HCT116 (cell line): ENCODE measurements at regions not wholly inside any gene's neighbourhood (a gene's known extent, or its start where the extent isn't known, plus 50 kb on each side); places are given as distances from the start of the nearest gene placed in this dataset.

ENCODE experiments used
- ATAC-seq: fragments of 200-7000 bp; cut with Tn5 transposase; 2 replicates; pipeline ENCODE4 v1.9.1; 2020; ENCODE audit warnings: mild to moderate bottlenecking, moderate library complexity
- BruUV-seq: library from RNA; stranded (reverse); fragments of 400-500 nt; replicated peaks from 2 replicates; lab custom pipeline; 2021; lab: Mats Ljungman, UMichigan
- CTCF ChIA-PET: fragments of 300-600 bp; sonication (Branson Sonifier 250); formaldehyde crosslinking; loops from one replicate; lab custom pipeline; 2021; ENCODE audit warnings: antibody characterized with exemption; lab: Charles Lee
- POLR2A ChIA-PET: fragments of 300-600, 350-600 bp; sonication (Branson Sonifier 250); formaldehyde crosslinking; loops from one replicate; lab custom pipeline; 2021; ENCODE audit warnings: antibody characterized with exemption; lab: Charles Lee
- RAD21 ChIA-PET, 2 experiments: fragments of 300-600 bp; sonication (Branson Sonifier 250); formaldehyde crosslinking; loops; one replicate each; lab custom pipeline; 2023; ENCODE audit warnings: low total read pairs in 2 of 2; ENCODE audit not compliant: uncharacterized antibody in 2 of 2, unreplicated experiment in 2 of 2, low non-redundant PET in 1 of 2; lab: Charles Lee
- DNase-seq: peaks from one replicate; pipeline ENCODE4 v3.0.0-alpha.2; 2010; ENCODE audit warnings: low read depth, low spot score
- H2AFZ ChIP-seq: fragments of 200-600 bp; shearing (Covaris generic), sonication (generic); 2 replicates; pipeline ENCODE4 v1.6.1; 2017; ENCODE audit warnings: low read depth, mixed run types, mixed read lengths, antibody characterized with exemption, low read length; ENCODE audit not compliant: poor library complexity, severe bottlenecking
- H3K27ac ChIP-seq: 2 replicates; pipeline ENCODE4 v1.5.1; 2012; ENCODE audit warnings: low read depth, low read length
- H3K27me3 ChIP-seq: fragments of 200-600 bp; sonication (generic); 2 replicates; pipeline ENCODE4 v1.6.1; 2016; ENCODE audit warnings: mixed run types, low read length, mixed read lengths; ENCODE audit not compliant: insufficient read depth
- H3K36me3 ChIP-seq, 2 experiments: fragments of 200-500 bp in 1 of 2; fragments of 200-600 bp in 1 of 2; sonication (Bioruptor generic) in 1 of 2; sonication (generic) in 1 of 2; 2 replicates each; pipeline versions ENCODE4 v1.5.1 to v1.6.1; 2014 to 2016; ENCODE audit warnings: low read length in 2 of 2, inconsistent platforms in 1 of 2, mixed read lengths in 1 of 2, mixed run types in 1 of 2; ENCODE audit not compliant: insufficient read depth in 2 of 2, control insufficient read depth in 1 of 2
- H3K4me1 ChIP-seq, 2 experiments: fragments of 200-600 bp in 1 of 2; sonication (generic) in 1 of 2; 2 replicates each; pipeline versions ENCODE4 v1.5.1 to v1.6.1; 2012 to 2017; ENCODE audit warnings: low read length in 2 of 2, inconsistent platforms in 1 of 2, mild to moderate bottlenecking in 1 of 2, mixed read lengths in 1 of 2, mixed run types in 1 of 2, moderate library complexity in 1 of 2; ENCODE audit not compliant: insufficient read depth in 2 of 2, control insufficient read depth in 1 of 2
- H3K4me2 ChIP-seq: fragments of 200-600 bp; sonication (generic); 2 replicates; pipeline ENCODE4 v1.6.1; 2017; ENCODE audit warnings: mixed run types, low read length, mixed read lengths
- H3K4me3 ChIP-seq, 2 experiments: fragments of 200-600 bp in 1 of 2; sonication (generic) in 1 of 2; replicated peaks in 1 of 2; 2 replicates each; pipeline ENCODE4 v1.5.1; 2011 to 2016; ENCODE audit warnings: low read length in 2 of 2, control low read depth in 1 of 2, low read depth in 1 of 2, mild to moderate bottlenecking in 1 of 2, mixed read lengths in 1 of 2, mixed run types in 1 of 2
- H3K79me2 ChIP-seq: fragments of 200-600 bp; sonication (generic); 2 replicates; pipeline ENCODE4 v1.6.1; 2017; ENCODE audit warnings: mild to moderate bottlenecking, mixed run types, low read length, moderate library complexity, mixed read lengths; ENCODE audit not compliant: insufficient read depth
- H3K9ac ChIP-seq: fragments of 200-600 bp; sonication (generic); 2 replicates; pipeline ENCODE4 v1.6.1; 2016; ENCODE audit warnings: low read length, mixed read lengths
- H3K9me2 ChIP-seq: fragments of 200-600 bp; sonication (generic), shearing (Covaris generic); 2 replicates; pipeline ENCODE4 v1.6.1; 2017; ENCODE audit warnings: mixed run types, mild to moderate bottlenecking, moderate library complexity; ENCODE audit not compliant: insufficient read depth
- H3K9me3 ChIP-seq, 2 experiments: fragments of 200-500 bp in 1 of 2; fragments of 200-600 bp in 1 of 2; sonication (Bioruptor generic) in 1 of 2; sonication (generic) in 1 of 2; 2 replicates each; pipeline ENCODE4 v1.6.1; 2014 to 2017; ENCODE audit warnings: low read length in 2 of 2, mixed read lengths in 2 of 2, inconsistent platforms in 1 of 2, low read depth in 1 of 2, mild to moderate bottlenecking in 1 of 2, mixed run types in 1 of 2, moderate library complexity in 1 of 2; ENCODE audit not compliant: control insufficient read depth in 1 of 2, insufficient read depth in 1 of 2
- H4K20me1 ChIP-seq: fragments of 200-600 bp; sonication (generic), shearing (Covaris generic); 2 replicates; pipeline ENCODE4 v1.6.1; 2017; ENCODE audit warnings: mixed run types, mild to moderate bottlenecking, moderate library complexity; ENCODE audit not compliant: insufficient read depth
- EGR1 ChIP-seq: IDR thresholded peaks from 2 replicates; pipeline ENCODE4 v1.6.1; 2012; ENCODE audit warnings: low read depth
- ELF1 ChIP-seq: IDR thresholded peaks from 2 replicates; pipeline ENCODE4 v1.6.1; 2012; ENCODE audit warnings: low read depth, borderline replicate concordance
- EZH2 ChIP-seq: fragments of 200-600 bp; sonication (generic); IDR thresholded peaks from 2 replicates; pipeline ENCODE4 v1.6.1; 2017; ENCODE audit warnings: antibody characterized with exemption, mixed run types
- JUND ChIP-seq: IDR thresholded peaks from 2 replicates; pipeline ENCODE4 v1.6.1; 2012
- RAD21 ChIP-seq: IDR thresholded peaks from 2 replicates; pipeline ENCODE4 v1.6.1; 2012; ENCODE audit warnings: low read depth, mild to moderate bottlenecking
- SRF ChIP-seq: IDR thresholded peaks from 2 replicates; pipeline ENCODE4 v1.6.1; 2012; ENCODE audit warnings: low read depth
- YY1 ChIP-seq: IDR thresholded peaks from 2 replicates; pipeline ENCODE4 v1.6.1; 2011; ENCODE audit warnings: low read length, low read depth, moderate library complexity, mild to moderate bottlenecking; ENCODE audit not compliant: insufficient replicate concordance; ENCODE audit errors: extremely low read depth
- ZBTB33 ChIP-seq: IDR thresholded peaks from 2 replicates; pipeline ENCODE4 v1.6.1; 2011; ENCODE audit warnings: mild to moderate bottlenecking, low read length, moderate library complexity; ENCODE audit not compliant: insufficient replicate concordance; ENCODE audit errors: extremely low read depth
- ZFX ChIP-seq: fragments of 450-650 bp; IDR thresholded peaks from 2 replicates; pipeline ENCODE4 v1.6.1; 2017
- intact Hi-C: fragments of 100-400 bp; cut with micrococcal nuclease; formaldehyde crosslinking; loops from 2 replicates; pipeline ENCODE4 v1.10.0; 2022
- TF ChIP-seq, protein P1 (sequence below): IDR thresholded peaks from 2 replicates; pipeline ENCODE4 v1.6.1; 2012; ENCODE audit warnings: low read depth

- no peak for TF ChIP-seq ZBTB33
Observed at GRCh38 chr3:79902151-79902550, 134.4 kb upstream of the ROBO1 start (continued).

- no TSS peak for BruUV-seq
- intact Hi-C loops, result no loop called here
- no peak overlapping the region for H2AFZ ChIP-seq
- H3K36me3 ChIP-seq, result no peaks in the 10 kb centered on the region; a peak in 1 of 4 replicates
- no peak overlapping the region for H3K4me3 ChIP-seq
- RAD21 ChIA-PET, result no interaction called here
- ATAC-seq, result no peak
- no peak for TF ChIP-seq JUND
- no peak for TF ChIP-seq ELF1
- TF ChIP-seq SRF, result no peak
- TF ChIP-seq EZH2, result no peak
- TF ChIP-seq RAD21, result no peak
- TF ChIP-seq ZFX, result no peak
- TF ChIP-seq, protein P1, sequence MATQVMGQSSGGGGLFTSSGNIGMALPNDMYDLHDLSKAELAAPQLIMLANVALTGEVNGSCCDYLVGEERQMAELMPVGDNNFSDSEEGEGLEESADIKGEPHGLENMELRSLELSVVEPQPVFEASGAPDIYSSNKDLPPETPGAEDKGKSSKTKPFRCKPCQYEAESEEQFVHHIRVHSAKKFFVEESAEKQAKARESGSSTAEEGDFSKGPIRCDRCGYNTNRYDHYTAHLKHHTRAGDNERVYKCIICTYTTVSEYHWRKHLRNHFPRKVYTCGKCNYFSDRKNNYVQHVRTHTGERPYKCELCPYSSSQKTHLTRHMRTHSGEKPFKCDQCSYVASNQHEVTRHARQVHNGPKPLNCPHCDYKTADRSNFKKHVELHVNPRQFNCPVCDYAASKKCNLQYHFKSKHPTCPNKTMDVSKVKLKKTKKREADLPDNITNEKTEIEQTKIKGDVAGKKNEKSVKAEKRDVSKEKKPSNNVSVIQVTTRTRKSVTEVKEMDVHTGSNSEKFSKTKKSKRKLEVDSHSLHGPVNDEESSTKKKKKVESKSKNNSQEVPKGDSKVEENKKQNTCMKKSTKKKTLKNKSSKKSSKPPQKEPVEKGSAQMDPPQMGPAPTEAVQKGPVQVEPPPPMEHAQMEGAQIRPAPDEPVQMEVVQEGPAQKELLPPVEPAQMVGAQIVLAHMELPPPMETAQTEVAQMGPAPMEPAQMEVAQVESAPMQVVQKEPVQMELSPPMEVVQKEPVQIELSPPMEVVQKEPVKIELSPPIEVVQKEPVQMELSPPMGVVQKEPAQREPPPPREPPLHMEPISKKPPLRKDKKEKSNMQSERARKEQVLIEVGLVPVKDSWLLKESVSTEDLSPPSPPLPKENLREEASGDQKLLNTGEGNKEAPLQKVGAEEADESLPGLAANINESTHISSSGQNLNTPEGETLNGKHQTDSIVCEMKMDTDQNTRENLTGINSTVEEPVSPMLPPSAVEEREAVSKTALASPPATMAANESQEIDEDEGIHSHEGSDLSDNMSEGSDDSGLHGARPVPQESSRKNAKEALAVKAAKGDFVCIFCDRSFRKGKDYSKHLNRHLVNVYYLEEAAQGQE, result no peak
- no peak for TF ChIP-seq YY1
- no peak for TF ChIP-seq EGR1
- TF ChIP-seq, all 23 proteins: peak for 0
- Histone ChIP-seq H3K4me2 (no peak overlapping the region), H3K27me3 (no peaks in the 10 kb centered on the region), H4K20me1 (no peaks in the 10 kb centered on the region), H3K27ac (no peak overlapping the region), H3K9me2 (no peaks in the 10 kb centered on the region), H3K9me3 (peaks cover 9 to 18% of the 10 kb centered on the region in 2 experiments; a peak in 3 of 4 replicates), H3K9ac (no peak overlapping the region), H3K79me2 (no peaks in the 10 kb centered on the region), H3K4me1 (no peaks in the 10 kb centered on the region)
- ChIA-PET POLR2A (no interaction called here), CTCF (no interaction called here)
- no peak for DNase-seq
Observed at GRCh38 chr3:79898907-79899306, 131.1 kb upstream of the ROBO1 start.
